DOHH2 (cell line): ENCODE measurements at regions not wholly inside any gene's neighbourhood (a gene's known extent, or its start where the extent isn't known, plus 50 kb on each side); places are given as distances from the start of the nearest gene placed in this dataset.

Source experiments
- H3F3A ChIP-seq: fragments of 200-600 bp; sonication (generic), shearing (Covaris generic); 2 replicates; pipeline ENCODE4 v1.6.0; 2016; ENCODE audit warnings: antibody characterized with exemption, mild to moderate bottlenecking; ENCODE audit not compliant: control insufficient read depth, insufficient read depth
- H3K27ac ChIP-seq: fragments of 200-600 bp; sonication (generic); 2 replicates; pipeline ENCODE4 v1.5.1; 2014; ENCODE audit warnings: low read depth, mild to moderate bottlenecking, low read length, moderate library complexity
- H3K27me3 ChIP-seq: fragments of 200-600 bp; sonication (generic); 2 replicates; pipeline ENCODE4 v1.6.1; 2014; ENCODE audit warnings: mild to moderate bottlenecking, low read length, mixed read lengths; ENCODE audit not compliant: control insufficient read depth
- H3K36me3 ChIP-seq: fragments of 200-600 bp; sonication (generic); 2 replicates; pipeline ENCODE4 v1.6.1; 2014; ENCODE audit warnings: mild to moderate bottlenecking, low read length, moderate library complexity, mixed read lengths; ENCODE audit not compliant: control insufficient read depth
- H3K4me1 ChIP-seq: fragments of 200-600 bp; sonication (generic); 2 replicates; pipeline ENCODE4 v1.6.1; 2014; ENCODE audit warnings: mild to moderate bottlenecking, low read length, mixed read lengths; ENCODE audit not compliant: control insufficient read depth
- H3K4me2 ChIP-seq: fragments of 200-600 bp; sonication (generic); 2 replicates; pipeline ENCODE4 v1.6.0; 2014; ENCODE audit warnings: mild to moderate bottlenecking, low read length, moderate library complexity
- H3K4me3 ChIP-seq: fragments of 200-600 bp; sonication (generic); 2 replicates; pipeline ENCODE4 v1.5.1; 2014; ENCODE audit warnings: mild to moderate bottlenecking, low read length, mixed read lengths
- H3K79me2 ChIP-seq: fragments of 200-600 bp; sonication (generic); 2 replicates; pipeline ENCODE4 v1.6.1; 2014; ENCODE audit warnings: mild to moderate bottlenecking, low read length, mixed read lengths; ENCODE audit not compliant: control insufficient read depth
- H3K9me2 ChIP-seq: fragments of 200-600 bp; sonication (generic); replicated peaks from 2 replicates; pipeline ENCODE4 v1.6.1; 2014; ENCODE audit warnings: mild to moderate bottlenecking, low read length, mixed read lengths; ENCODE audit not compliant: control insufficient read depth
- H3K9me3 ChIP-seq: fragments of 200-600 bp; sonication (generic); 2 replicates; pipeline ENCODE4 v1.6.1; 2014; ENCODE audit warnings: antibody characterized with exemption, low read length, mixed read lengths; ENCODE audit not compliant: control insufficient read depth, insufficient read depth
- H4K20me1 ChIP-seq: fragments of 200-600 bp; sonication (generic); 2 replicates; pipeline ENCODE4 v1.6.0; 2014; ENCODE audit warnings: low read depth, mild to moderate bottlenecking, antibody characterized with exemption, low read length, moderate library complexity; ENCODE audit not compliant: control insufficient read depth, insufficient read depth
- EZH2phosphoT487 ChIP-seq: fragments of 200-600 bp; sonication (generic); IDR thresholded peaks from 2 replicates; pipeline ENCODE4 v1.6.1; 2017; ENCODE audit warnings: borderline replicate concordance, mild to moderate bottlenecking, antibody characterized with exemption, low read length, moderate library complexity, mixed read lengths
- TF ChIP-seq, protein P1 (sequence below): fragments of 200-600 bp; sonication (generic); IDR thresholded peaks from one replicate; pipeline ENCODE4 v1.5.1; 2014; ENCODE audit warnings: antibody characterized with exemption, mild to moderate bottlenecking, low read depth, low read length; ENCODE audit not compliant: poor library complexity, severe bottlenecking

- no peak for TF ChIP-seq EZH2phosphoT487
- TF ChIP-seq, protein P1, sequence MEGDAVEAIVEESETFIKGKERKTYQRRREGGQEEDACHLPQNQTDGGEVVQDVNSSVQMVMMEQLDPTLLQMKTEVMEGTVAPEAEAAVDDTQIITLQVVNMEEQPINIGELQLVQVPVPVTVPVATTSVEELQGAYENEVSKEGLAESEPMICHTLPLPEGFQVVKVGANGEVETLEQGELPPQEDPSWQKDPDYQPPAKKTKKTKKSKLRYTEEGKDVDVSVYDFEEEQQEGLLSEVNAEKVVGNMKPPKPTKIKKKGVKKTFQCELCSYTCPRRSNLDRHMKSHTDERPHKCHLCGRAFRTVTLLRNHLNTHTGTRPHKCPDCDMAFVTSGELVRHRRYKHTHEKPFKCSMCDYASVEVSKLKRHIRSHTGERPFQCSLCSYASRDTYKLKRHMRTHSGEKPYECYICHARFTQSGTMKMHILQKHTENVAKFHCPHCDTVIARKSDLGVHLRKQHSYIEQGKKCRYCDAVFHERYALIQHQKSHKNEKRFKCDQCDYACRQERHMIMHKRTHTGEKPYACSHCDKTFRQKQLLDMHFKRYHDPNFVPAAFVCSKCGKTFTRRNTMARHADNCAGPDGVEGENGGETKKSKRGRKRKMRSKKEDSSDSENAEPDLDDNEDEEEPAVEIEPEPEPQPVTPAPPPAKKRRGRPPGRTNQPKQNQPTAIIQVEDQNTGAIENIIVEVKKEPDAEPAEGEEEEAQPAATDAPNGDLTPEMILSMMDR, result no peak
- H3K27ac ChIP-seq, result no peak overlapping the region
- H3K9me3 ChIP-seq, result no peaks in the 10 kb centered on the region
- H3F3A ChIP-seq, result no peaks in the 10 kb centered on the region
- no peaks in the 10 kb centered on the region for H3K27me3 ChIP-seq
- no peaks in the 10 kb centered on the region for H3K79me2 ChIP-seq
- no peaks in the 10 kb centered on the region for H4K20me1 ChIP-seq
- no peaks in the 10 kb centered on the region for H3K9me2 ChIP-seq
- H3K4me2 ChIP-seq, result no peak overlapping the region
- H3K4me3 ChIP-seq, result no peak overlapping the region
- no peaks in the 10 kb centered on the region for H3K36me3 ChIP-seq
- H3K4me1 ChIP-seq, result no peaks in the 10 kb centered on the region
Measured at GRCh38 chr16:27613238-27613791, 63.4 kb downstream of the KATNIP start.

DNA sequence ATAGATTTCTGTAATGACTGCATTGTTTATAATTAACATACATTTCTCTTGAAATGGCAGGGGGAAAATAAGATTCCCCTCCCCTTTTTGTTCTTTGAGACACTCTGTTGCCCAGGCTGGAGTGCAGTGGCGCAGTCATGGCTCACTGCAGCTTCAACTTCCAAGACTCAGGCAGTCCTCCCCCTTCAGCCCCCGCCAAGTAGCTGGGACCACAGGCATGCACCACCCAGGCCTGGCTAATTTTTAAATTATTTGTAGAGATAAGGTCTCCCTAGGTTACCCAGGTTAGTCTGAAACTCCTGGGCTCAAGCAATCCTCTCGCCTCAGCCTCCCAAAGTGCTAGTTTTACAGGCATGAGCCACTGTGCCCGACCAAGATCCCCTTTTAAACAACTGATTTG is 67.7 kb downstream of the KATNIP start:
- Histone ChIP-seq H3K4me1 (no peaks in the 10 kb centered on the region), H3K4me3 (no peak overlapping the region), H3K79me2 (no peaks in the 10 kb centered on the region), H3K4me2 (no peak overlapping the region), H3K9me2 (no peaks in the 10 kb centered on the region), H3K27ac (no peak overlapping the region), H3K36me3 (no peaks in the 10 kb centered on the region), H4K20me1 (no peaks in the 10 kb centered on the region), H3K9me3 (no peaks in the 10 kb centered on the region), H3F3A (no peaks in the 10 kb centered on the region), H3K27me3 (no peaks in the 10 kb centered on the region)
- TF ChIP-seq EZH2phosphoT487, result no peak
- TF ChIP-seq, protein P1, result no peak

- H3K9me2 ChIP-seq, result no peaks in the 10 kb centered on the region
- H3K36me3 ChIP-seq, result no peaks in the 10 kb centered on the region
- H3K79me2 ChIP-seq, result no peaks in the 10 kb centered on the region
- H3K27ac ChIP-seq, result no peak overlapping the region
- no peaks in the 10 kb centered on the region for H3K27me3 ChIP-seq
- TF ChIP-seq, protein P1, result no peak
- TF ChIP-seq EZH2phosphoT487, result no peak
- H3K4me3 ChIP-seq, result no peak overlapping the region
- H3K4me2 ChIP-seq, result no peak overlapping the region
- no peaks in the 10 kb centered on the region for H3F3A ChIP-seq
- no peaks in the 10 kb centered on the region for H4K20me1 ChIP-seq
- no peaks in the 10 kb centered on the region for H3K4me1 ChIP-seq
- no peaks in the 10 kb centered on the region for H3K9me3 ChIP-seq
Measured at GRCh38 chr16:27618165-27618564, 68.2 kb downstream of the KATNIP start.
